H1 (cell line): ENCODE measurements at regions not wholly inside any gene's neighbourhood (a gene's known extent, or its start where the extent isn't known, plus 50 kb on each side); places are given as distances from the start of the nearest gene placed in this dataset.

Source experiments
- CTCF ChIA-PET: fragments of 300-600 bp; sonication (Branson Sonifier 250); formaldehyde crosslinking; loops from one replicate; lab custom pipeline; 2021; ENCODE audit not compliant: partially characterized antibody; lab: Charles Lee
- POLR2A ChIA-PET: fragments of 300-600 bp; sonication (Branson Sonifier 250); formaldehyde crosslinking; loops from one replicate; lab custom pipeline; 2021; ENCODE audit warnings: inconsistent platforms; ENCODE audit not compliant: partially characterized antibody; lab: Charles Lee
- DNase-seq, 2 experiments: peaks; one replicate each; pipeline versions ENCODE4 v3.0.0 to v3.0.0-alpha.2; 2010 to 2022; ENCODE audit warnings: low spot score in 2 of 2, low read depth in 1 of 2, mixed read lengths in 1 of 2
- FAIRE-seq: peaks from 2 replicates; lab custom pipeline; 2011; peaks lifted over from hg19 to GRCh38; lab: Jason Lieb, UNC
- H2AFZ ChIP-seq: 2 replicates; pipeline ENCODE4 v1.8.1; 2012; ENCODE audit warnings: low read length, inconsistent platforms
- H2AK5ac ChIP-seq: 2 replicates; pipeline ENCODE4 v1.6.1; 2013; ENCODE audit warnings: low read depth, low read length
- H2BK120ac ChIP-seq: replicated peaks from 2 replicates; pipeline ENCODE3; 2013; ENCODE audit warnings: low read depth, low read length, inconsistent platforms
- H2BK12ac ChIP-seq: 2 replicates; pipeline ENCODE4 v1.6.1; 2013; ENCODE audit warnings: low read depth, low read length
- H2BK15ac ChIP-seq: 2 replicates; pipeline ENCODE4 v1.6.1; 2013; ENCODE audit warnings: low read length
- H2BK20ac ChIP-seq: 2 replicates; pipeline ENCODE4 v1.6.1; 2013; ENCODE audit warnings: low read length
- H2BK5ac ChIP-seq: 2 replicates; pipeline ENCODE4 v1.6.1; 2013; ENCODE audit warnings: low read depth, low read length
- H3K14ac ChIP-seq: 2 replicates; pipeline ENCODE4 v1.6.1; 2013; ENCODE audit warnings: inconsistent platforms; ENCODE audit not compliant: insufficient read length
- H3K18ac ChIP-seq: 2 replicates; pipeline ENCODE4 v1.6.1; 2013; ENCODE audit warnings: low read length; ENCODE audit errors: extremely low read depth
- H3K23ac ChIP-seq: 2 replicates; pipeline ENCODE4 v1.6.1; 2013; ENCODE audit warnings: inconsistent platforms; ENCODE audit not compliant: insufficient read length
- H3K23me2 ChIP-seq: 2 replicates; pipeline ENCODE4 v1.6.1; 2013; ENCODE audit warnings: low read depth, low read length
- H3K27ac ChIP-seq: 2 replicates; pipeline ENCODE4 v1.6.1; 2011; ENCODE audit warnings: low read depth, low read length, inconsistent platforms
- H3K27me3 ChIP-seq, 4 experiments: replicated peaks in 1 of 4; 1 replicate in 1 of 4; 2 replicates in 3 of 4; pipeline versions ENCODE4 v1.6.1 to v1.8.1; 2011 to 2013; ENCODE audit warnings: low read length in 3 of 4, mild to moderate bottlenecking in 3 of 4, inconsistent platforms in 2 of 4, mixed read lengths in 2 of 4, moderate library complexity in 1 of 4; ENCODE audit not compliant: control insufficient read depth in 3 of 4, insufficient read depth in 3 of 4; ENCODE audit errors: extremely low read depth in 1 of 4
- H3K36me3 ChIP-seq, 4 experiments: 2 replicates each; pipeline versions ENCODE4 v1.6.1 to v1.8.1; 2011 to 2013; ENCODE audit warnings: mild to moderate bottlenecking in 4 of 4, low read length in 3 of 4, moderate library complexity in 2 of 4, control low read depth in 1 of 4, inconsistent platforms in 1 of 4; ENCODE audit not compliant: insufficient read depth in 4 of 4, control insufficient read depth in 2 of 4
- H3K4ac ChIP-seq: replicated peaks from 2 replicates; pipeline ENCODE3; 2013; ENCODE audit warnings: low read length, low read depth, mixed read lengths, inconsistent platforms; ENCODE audit not compliant: insufficient read length
- H3K4me1 ChIP-seq, 4 experiments: replicated peaks in 1 of 4; 1 replicate in 1 of 4; 2 replicates in 3 of 4; pipeline versions ENCODE4 v1.6.1 to v1.8.1; 2011 to 2013; ENCODE audit warnings: low read length in 3 of 4, inconsistent platforms in 2 of 4, mixed read lengths in 1 of 4; ENCODE audit not compliant: insufficient read depth in 4 of 4, control insufficient read depth in 3 of 4
- H3K4me2 ChIP-seq, 2 experiments: 2 replicates each; pipeline versions ENCODE4 v1.6.1 to v1.8.1; 2011 to 2013; ENCODE audit warnings: low read depth in 2 of 2, low read length in 2 of 2, control low read depth in 1 of 2, inconsistent platforms in 1 of 2, mild to moderate bottlenecking in 1 of 2; ENCODE audit not compliant: insufficient read depth in 1 of 2
- H3K4me3 ChIP-seq, 4 experiments: fragments of 200-600, 300-600 bp in 1 of 4; sonication (generic), shearing (Covaris generic), sonication (Bioruptor Twin) in 1 of 4; 2 replicates each; pipeline versions ENCODE4 v1.5.1 to v1.8.1; 2011 to 2016; ENCODE audit warnings: low read length in 4 of 4, low read depth in 3 of 4, control low read depth in 2 of 4, inconsistent platforms in 2 of 4, mild to moderate bottlenecking in 2 of 4, mixed read lengths in 1 of 4, moderate library complexity in 1 of 4; ENCODE audit not compliant: insufficient read depth in 2 of 4; ENCODE audit errors: extremely low read depth in 1 of 4
- H3K56ac ChIP-seq: replicated peaks from 2 replicates; pipeline ENCODE3; 2013; ENCODE audit warnings: low read depth, mild to moderate bottlenecking, mixed read lengths, low read length, inconsistent platforms; ENCODE audit not compliant: insufficient read length
- H3K79me1 ChIP-seq: 2 replicates; pipeline ENCODE4 v1.6.1; 2013; ENCODE audit warnings: low read depth, low read length, control low read depth
- H3K79me2 ChIP-seq, 2 experiments: 2 replicates each; pipeline versions ENCODE4 v1.6.1 to v1.8.1; 2012 to 2013; ENCODE audit warnings: low read length in 2 of 2, mild to moderate bottlenecking in 2 of 2, inconsistent platforms in 1 of 2; ENCODE audit not compliant: insufficient read depth in 2 of 2, control insufficient read depth in 1 of 2
- H3K9ac ChIP-seq, 4 experiments: replicated peaks in 1 of 4; 1 replicate in 1 of 4; 2 replicates in 3 of 4; pipeline versions ENCODE4 v1.6.1 to v1.8.1; 2011 to 2013; ENCODE audit warnings: low read depth in 3 of 4, low read length in 3 of 4, control low read depth in 2 of 4, mild to moderate bottlenecking in 2 of 4, moderate library complexity in 2 of 4, inconsistent platforms in 1 of 4; ENCODE audit errors: extremely low read depth in 1 of 4
- H3K9me3 ChIP-seq, 2 experiments: 2 replicates each; pipeline versions ENCODE4 v1.6.1 to v1.8.1; 2012 to 2013; ENCODE audit warnings: mild to moderate bottlenecking in 2 of 2, moderate library complexity in 2 of 2, control low read depth in 1 of 2, inconsistent platforms in 1 of 2, low read depth in 1 of 2, low read length in 1 of 2, mixed read lengths in 1 of 2; ENCODE audit not compliant: insufficient read depth in 2 of 2
- H4K20me1 ChIP-seq, 2 experiments: replicated peaks in 1 of 2; 2 replicates each; pipeline versions ENCODE3 to v1.8.1; 2011 to 2013; ENCODE audit warnings: inconsistent platforms in 2 of 2, low read length in 2 of 2, mild to moderate bottlenecking in 1 of 2; ENCODE audit not compliant: insufficient read depth in 2 of 2, control insufficient read depth in 1 of 2
- H4K5ac ChIP-seq: 2 replicates; pipeline ENCODE4 v1.6.1; 2013; ENCODE audit warnings: low read length, low read depth, mixed read lengths, inconsistent platforms; ENCODE audit not compliant: insufficient read length
- H4K8ac ChIP-seq: 2 replicates; pipeline ENCODE4 v1.8.0; 2013; ENCODE audit warnings: mild to moderate bottlenecking, moderate library complexity, low read length, inconsistent platforms; ENCODE audit not compliant: insufficient read depth; ENCODE audit errors: extremely low read depth
- H4K91ac ChIP-seq: replicated peaks from 2 replicates; pipeline ENCODE3; 2013; ENCODE audit warnings: low read length, mixed read lengths, inconsistent platforms; ENCODE audit not compliant: insufficient read length
- CTBP2 ChIP-seq: IDR thresholded peaks from 2 replicates; pipeline ENCODE4 v1.7.0; 2011; ENCODE audit warnings: borderline replicate concordance, mild to moderate bottlenecking, moderate library complexity, mixed read lengths, low read length; ENCODE audit not compliant: insufficient read depth, insufficient read length
- HDAC2 ChIP-seq, 2 experiments: fragments of 300-600 bp in 1 of 2; sonication (generic) in 1 of 2; IDR thresholded peaks; 2 replicates each; pipeline ENCODE4 v1.6.1; 2011 to 2012; ENCODE audit warnings: low read depth in 2 of 2, low read length in 2 of 2, mild to moderate bottlenecking in 2 of 2, moderate library complexity in 2 of 2, borderline replicate concordance in 1 of 2, inconsistent platforms in 1 of 2
- JUND ChIP-seq: IDR thresholded peaks from 2 replicates; pipeline ENCODE4 v1.6.1; 2011; ENCODE audit warnings: mild to moderate bottlenecking, improper control_type of control experiment, low read length
- POLR2A ChIP-seq, 2 experiments: IDR thresholded peaks; 1 replicate in 1 of 2; 2 replicates in 1 of 2; pipeline ENCODE4 v1.6.1; 2011; ENCODE audit warnings: low read depth in 2 of 2, low read length in 2 of 2, mild to moderate bottlenecking in 2 of 2; ENCODE audit errors: control extremely low read depth in 1 of 2
- RAD21 ChIP-seq, 2 experiments: IDR thresholded peaks in 1 of 2; conservative IDR thresholded peaks in 1 of 2; 2 replicates each; pipeline ENCODE4 v1.6.1; 2011; ENCODE audit warnings: low read depth in 2 of 2, low read length in 2 of 2, improper control_type of control experiment in 1 of 2, inconsistent platforms in 1 of 2, mild to moderate bottlenecking in 1 of 2, moderate library complexity in 1 of 2
- SIRT6 ChIP-seq: IDR thresholded peaks from one replicate; pipeline ENCODE4 v1.7.1; 2012; ENCODE audit warnings: low read length, inconsistent platforms
- SIX5 ChIP-seq: IDR thresholded peaks from 2 replicates; pipeline ENCODE4 v1.6.1; 2011; ENCODE audit warnings: mild to moderate bottlenecking, low read depth, low read length
- TAF7 ChIP-seq: optimal IDR thresholded peaks from 2 replicates; pipeline ENCODE3; 2011; ENCODE audit warnings: low read depth, mild to moderate bottlenecking, inconsistent platforms, low read length, moderate library complexity, borderline replicate concordance
- WGBS, 2 experiments: shearing (Covaris generic) in 1 of 2; methylation state at CpG; one replicate each; pipeline versions ENCODE4 v1.1.6 to v1.1.7; 2013 to 2015; ENCODE audit warnings: low lambda C conversion rate in 2 of 2, mixed read lengths in 2 of 2, inconsistent platforms in 1 of 2, low coverage in 1 of 2, missing lambda C conversion rate in 1 of 2; ENCODE audit not compliant: insufficient replicate concordance in 2 of 2, insufficient coverage in 1 of 2, insufficient read length in 1 of 2; ENCODE audit errors: extremely low coverage in 1 of 2, missing lambda C conversion rate in 1 of 2; 5-methylcytosine and 5-hydroxymethylcytosine counted together

DNA sequence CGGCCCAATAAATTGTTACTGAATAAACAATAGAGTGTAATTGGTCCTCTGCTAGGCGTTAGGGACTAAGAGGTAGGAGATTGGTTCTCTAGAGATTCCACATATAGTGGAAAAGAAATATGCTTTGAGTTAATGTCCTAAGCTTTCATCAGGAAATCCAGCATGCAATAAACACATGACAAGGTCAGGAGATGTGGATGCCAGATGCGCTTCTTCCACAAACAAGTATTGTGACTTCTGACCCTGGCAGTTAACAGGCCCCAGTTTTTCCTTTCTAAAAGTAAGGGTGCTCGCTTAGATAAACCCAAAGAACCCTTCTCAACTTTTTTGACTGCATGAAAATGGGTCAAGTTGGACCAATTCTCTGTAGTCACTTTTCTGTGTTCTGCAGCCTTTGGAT lies 146.5 kb upstream of the SOX21 start:
- H3K14ac ChIP-seq = no peak overlapping the region
- H2BK12ac ChIP-seq = no peak overlapping the region
- H3K23ac ChIP-seq = no peak overlapping the region
- no peaks in the 10 kb centered on the region for H3K23me2 ChIP-seq
- no peak overlapping the region for H3K18ac ChIP-seq
- no peaks in the 10 kb centered on the region for H3K27me3 ChIP-seq
- FAIRE-seq (no peak), DNase-seq (no peak)
- CTCF ChIA-PET = no interaction called here
- no peak overlapping the region for H2BK15ac ChIP-seq
- H3K79me2 ChIP-seq = no peaks in the 10 kb centered on the region
- no peaks in the 10 kb centered on the region for H3K9me3 ChIP-seq
- H2AFZ ChIP-seq = 0 out of 2 replicates have a peak overlapping the region, but pooled peaks have one; percentile 88
- no peaks in the 10 kb centered on the region for H3K36me3 ChIP-seq
- POLR2A ChIA-PET = no interaction called here
- H4K8ac ChIP-seq = no peak overlapping the region
- no peak overlapping the region for H2BK20ac ChIP-seq
- H3K27ac ChIP-seq = no peak overlapping the region
- no peak overlapping the region for H3K9ac ChIP-seq
- H4K91ac ChIP-seq = no peak overlapping the region
- H3K4me3 ChIP-seq = no peak overlapping the region
- H2AK5ac ChIP-seq = no peak overlapping the region
- H3K56ac ChIP-seq = no peak overlapping the region
- H3K4me2 ChIP-seq = no peak overlapping the region
- H3K79me1 ChIP-seq = no peaks in the 10 kb centered on the region
- no peak overlapping the region for H4K5ac ChIP-seq
- no peak overlapping the region for H2BK120ac ChIP-seq
- peaks cover 0 to 5% (median 0%) of the 10 kb centered on the region in 4 experiments; a peak in 1 of 7 replicates for H3K4me1 ChIP-seq
- H3K4ac ChIP-seq = no peak overlapping the region
- H2BK5ac ChIP-seq = no peak overlapping the region
- TF ChIP-seq CTBP2 (no peak), SIX5 (no peak), POLR2A (IDR thresholded peaks at IDR 0.05; ENCODE audit: control extremely low read depth in 1 of 2, low read depth in 2 of 2, low read length in 2 of 2) (no peak), TAF7 (no peak), HDAC2 (IDR thresholded peaks at IDR 0.05; ENCODE audit: borderline replicate concordance in 1 of 2, low read depth in 2 of 2, low read length in 2 of 2) (no peak), RAD21 (IDR thresholded peaks at IDR 0.05 in 1 of 2, conservative IDR thresholded peaks at IDR 0.05 in 1 of 2; ENCODE audit: low read depth in 2 of 2, low read length in 2 of 2) (no peak), JUND (no peak), SIRT6 (no peak)
- no peaks in the 10 kb centered on the region for H4K20me1 ChIP-seq
- 95% methylated on average over 4 of the region's 4 CpGs; no CpG with 5 or more reads in 1 of the 2 experiments for WGBS, 2 experiments
